ENCODE measurements at regions not wholly inside any gene's neighbourhood (a gene's known extent, or its start where the extent isn't known, plus 50 kb on each side); places are given as distances from the start of the nearest gene placed in this dataset.

DNA sequence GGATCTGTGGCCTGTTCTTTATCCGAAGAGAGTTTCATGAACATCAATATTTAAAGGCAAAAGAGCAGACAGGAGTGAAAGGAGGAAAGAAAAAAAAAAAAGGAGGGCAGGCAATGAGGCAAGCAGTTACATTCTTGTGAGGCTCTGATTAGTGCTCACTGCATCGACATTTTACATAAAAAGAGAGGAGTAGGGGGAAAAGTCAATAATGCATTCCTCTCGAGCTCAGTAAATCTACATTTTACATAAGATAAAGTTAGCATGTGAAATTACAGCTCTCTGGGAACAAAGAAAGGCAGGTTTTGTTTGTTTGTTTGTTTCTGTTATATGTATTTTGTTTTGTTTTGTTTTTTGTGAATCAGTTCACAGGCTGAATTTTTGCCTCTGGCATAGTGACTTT lies 187.1 kb upstream of the ARL4C start:
- TF ChIP-seq, protein P1, sequence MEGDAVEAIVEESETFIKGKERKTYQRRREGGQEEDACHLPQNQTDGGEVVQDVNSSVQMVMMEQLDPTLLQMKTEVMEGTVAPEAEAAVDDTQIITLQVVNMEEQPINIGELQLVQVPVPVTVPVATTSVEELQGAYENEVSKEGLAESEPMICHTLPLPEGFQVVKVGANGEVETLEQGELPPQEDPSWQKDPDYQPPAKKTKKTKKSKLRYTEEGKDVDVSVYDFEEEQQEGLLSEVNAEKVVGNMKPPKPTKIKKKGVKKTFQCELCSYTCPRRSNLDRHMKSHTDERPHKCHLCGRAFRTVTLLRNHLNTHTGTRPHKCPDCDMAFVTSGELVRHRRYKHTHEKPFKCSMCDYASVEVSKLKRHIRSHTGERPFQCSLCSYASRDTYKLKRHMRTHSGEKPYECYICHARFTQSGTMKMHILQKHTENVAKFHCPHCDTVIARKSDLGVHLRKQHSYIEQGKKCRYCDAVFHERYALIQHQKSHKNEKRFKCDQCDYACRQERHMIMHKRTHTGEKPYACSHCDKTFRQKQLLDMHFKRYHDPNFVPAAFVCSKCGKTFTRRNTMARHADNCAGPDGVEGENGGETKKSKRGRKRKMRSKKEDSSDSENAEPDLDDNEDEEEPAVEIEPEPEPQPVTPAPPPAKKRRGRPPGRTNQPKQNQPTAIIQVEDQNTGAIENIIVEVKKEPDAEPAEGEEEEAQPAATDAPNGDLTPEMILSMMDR (conservative IDR thresholded peaks at IDR 0.05; ENCODE audit: low read depth, low read length), result no peak
- no peak for TF ChIP-seq EZH2 (IDR thresholded peaks at IDR 0.05; ENCODE audit: low read length, unreplicated experiment)
- TF ChIP-seq EZH2phosphoT487 (IDR thresholded peaks at IDR 0.05; ENCODE audit: borderline replicate concordance, low read length), result no peak
